ENCODE measurements at regions not wholly inside any gene's neighbourhood (a gene's known extent, or its start where the extent isn't known, plus 50 kb on each side); places are given as distances from the start of the nearest gene placed in this dataset.
"Not testable (repeated sequence)": the region's sequence is repeated elsewhere in the genome, so short reads cannot be mapped to it uniquely, and the experiment has no call there.

GRCh38 chr2:16349811-16350210, 315.8 kb downstream of the CYRIA start:
- Mint-ChIP-seq H3K4me3 (no peak overlapping the region), H3K27ac (no peak overlapping the region), H3K27me3 (peaks cover 3% of the 10 kb centered on the region), H3K36me3 (no peaks in the 10 kb centered on the region), H3K4me1 (no peaks in the 10 kb centered on the region), H3K9me3 (peaks cover 5% of the 10 kb centered on the region)
- POLR2A ChIA-PET, result no interaction called here
- ATAC-seq (ENCODE audit: low read depth) (no peak), DNase-seq (no peak)

- Mint-ChIP-seq H3K27me3 (peaks cover 3% of the 10 kb centered on the region), H3K4me1 (no peaks in the 10 kb centered on the region), H3K27ac (no peak overlapping the region), H3K4me3 (no peak overlapping the region), H3K9me3 (peaks cover 6% of the 10 kb centered on the region), H3K36me3 (no peaks in the 10 kb centered on the region)
- ATAC-seq (ENCODE audit: low read depth) (no peak), DNase-seq (no peak)
- POLR2A ChIA-PET, result no interaction called here
Observed at GRCh38 chr2:16348821-16349515, 316.7 kb downstream of the CYRIA start.

- no peaks in the 10 kb centered on the region for H3K4me1 Mint-ChIP-seq
- POLR2A ChIA-PET, result no interaction called here
Observed at GRCh38 chr2:16346671-16347070, 319.0 kb downstream of the CYRIA start.

GRCh38 chr2:16345231-16345630, 320.4 kb downstream of the CYRIA start:
- POLR2A ChIA-PET; H3K4me3 Mint-ChIP-seq; H3K9me3 Mint-ChIP-seq; H3K36me3 Mint-ChIP-seq; H3K27me3 Mint-ChIP-seq; H3K4me1 Mint-ChIP-seq; H3K27ac Mint-ChIP-seq; ATAC-seq (ENCODE audit: low read depth); DNase-seq: not testable (repeated sequence)

More at GRCh38 chr2:16346671-16347070, 319.0 kb downstream of the CYRIA start:
- Mint-ChIP-seq H3K27me3 (peaks cover 3% of the 10 kb centered on the region), H3K27ac (no peak overlapping the region), H3K36me3 (no peaks in the 10 kb centered on the region), H3K9me3 (peaks cover 6% of the 10 kb centered on the region), H3K4me3 (no peak overlapping the region)
- DNase-seq (no peak), ATAC-seq (ENCODE audit: low read depth) (no peak)

- POLR2A ChIA-PET, result no interaction called here
- no peak for ATAC-seq (ENCODE audit: low read depth)
Observed at GRCh38 chr2:16339206-16339605, 326.4 kb downstream of the CYRIA start.

GRCh38 chr2:16338026-16338425, 327.6 kb downstream of the CYRIA start:
- POLR2A ChIA-PET, result no interaction called here
- H3K27me3 Mint-ChIP-seq, result no peaks in the 10 kb centered on the region
- ATAC-seq (ENCODE audit: low read depth), result no peak
- H3K4me1 Mint-ChIP-seq, result no peaks in the 10 kb centered on the region
- no peaks in the 10 kb centered on the region for H3K36me3 Mint-ChIP-seq
- no peak overlapping the region for H3K27ac Mint-ChIP-seq
- DNase-seq, result no peak
- H3K9me3 Mint-ChIP-seq, result no peaks in the 10 kb centered on the region
- no peak overlapping the region for H3K4me3 Mint-ChIP-seq

More at GRCh38 chr2:16339206-16339605, 326.4 kb downstream of the CYRIA start:
- Mint-ChIP-seq H3K4me1 (no peaks in the 10 kb centered on the region), H3K9me3 (no peaks in the 10 kb centered on the region), H3K4me3 (no peak overlapping the region), H3K27me3 (no peaks in the 10 kb centered on the region), H3K27ac (no peak overlapping the region), H3K36me3 (no peaks in the 10 kb centered on the region)
- DNase-seq, result no peak

GRCh38 chr2:16336916-16337315, 328.7 kb downstream of the CYRIA start:
- H3K4me3 Mint-ChIP-seq, result no peak overlapping the region
- POLR2A ChIA-PET, result no interaction called here
- no peaks in the 10 kb centered on the region for H3K27me3 Mint-ChIP-seq
- no peak for ATAC-seq (ENCODE audit: low read depth)
- no peaks in the 10 kb centered on the region for H3K9me3 Mint-ChIP-seq
- no peak overlapping the region for H3K27ac Mint-ChIP-seq
- no peak for DNase-seq
- no peaks in the 10 kb centered on the region for H3K36me3 Mint-ChIP-seq
- H3K4me1 Mint-ChIP-seq, result no peaks in the 10 kb centered on the region

- Mint-ChIP-seq H3K27ac (no peak overlapping the region), H3K36me3 (no peaks in the 10 kb centered on the region), H3K27me3 (no peaks in the 10 kb centered on the region), H3K4me1 (no peaks in the 10 kb centered on the region), H3K4me3 (no peak overlapping the region), H3K9me3 (no peaks in the 10 kb centered on the region)
- no peak for ATAC-seq (ENCODE audit: low read depth)
- POLR2A ChIA-PET, result no interaction called here
- DNase-seq, result no peak
Observed at GRCh38 chr2:16336491-16336890, 329.1 kb downstream of the CYRIA start.

- POLR2A ChIA-PET, result no interaction called here
- H3K27me3 Mint-ChIP-seq, result no peaks in the 10 kb centered on the region
- no peaks in the 10 kb centered on the region for H3K9me3 Mint-ChIP-seq
- no peaks in the 10 kb centered on the region for H3K36me3 Mint-ChIP-seq
- H3K4me1 Mint-ChIP-seq, result no peaks in the 10 kb centered on the region
- no peak overlapping the region for H3K27ac Mint-ChIP-seq
- H3K4me3 Mint-ChIP-seq, result no peak overlapping the region
- DNase-seq (no peak), ATAC-seq (ENCODE audit: low read depth) (no peak)
Observed at GRCh38 chr2:16335947-16336346, 329.7 kb downstream of the CYRIA start.

- DNase-seq (no peak), ATAC-seq (ENCODE audit: low read depth) (no peak)
- H3K36me3 Mint-ChIP-seq, result no peaks in the 10 kb centered on the region
- H3K4me1 Mint-ChIP-seq, result no peaks in the 10 kb centered on the region
- POLR2A ChIA-PET, result no interaction called here
- H3K27ac Mint-ChIP-seq, result no peak overlapping the region
- H3K9me3 Mint-ChIP-seq, result no peaks in the 10 kb centered on the region
- H3K27me3 Mint-ChIP-seq, result no peaks in the 10 kb centered on the region
- no peak overlapping the region for H3K4me3 Mint-ChIP-seq
Observed at GRCh38 chr2:16335604-16335930, 330.1 kb downstream of the CYRIA start.

- POLR2A ChIA-PET, result no interaction called here
- H3K9me3 Mint-ChIP-seq, result no peaks in the 10 kb centered on the region
- H3K27me3 Mint-ChIP-seq, result no peaks in the 10 kb centered on the region
- no peaks in the 10 kb centered on the region for H3K36me3 Mint-ChIP-seq
- H3K4me1 Mint-ChIP-seq, result no peaks in the 10 kb centered on the region
- no peak overlapping the region for H3K4me3 Mint-ChIP-seq
- ATAC-seq (ENCODE audit: low read depth), result no peak
- no peak overlapping the region for H3K27ac Mint-ChIP-seq
- no peak for DNase-seq
Observed at GRCh38 chr2:16334886-16335603, 330.6 kb downstream of the CYRIA start.

- ATAC-seq (ENCODE audit: low read depth) (no peak), DNase-seq (no peak)
- POLR2A ChIA-PET, result no interaction called here
- no peaks in the 10 kb centered on the region for H3K4me1 Mint-ChIP-seq
- H3K4me3 Mint-ChIP-seq, result no peak overlapping the region
- H3K9me3 Mint-ChIP-seq, result no peaks in the 10 kb centered on the region
- H3K36me3 Mint-ChIP-seq, result no peaks in the 10 kb centered on the region
- H3K27ac Mint-ChIP-seq, result no peak overlapping the region
- H3K27me3 Mint-ChIP-seq, result no peaks in the 10 kb centered on the region
Observed at GRCh38 chr2:16334366-16334765, 331.3 kb downstream of the CYRIA start.

- Mint-ChIP-seq H3K27me3 (no peaks in the 10 kb centered on the region), H3K27ac (no peak overlapping the region), H3K9me3 (no peaks in the 10 kb centered on the region), H3K4me3 (no peak overlapping the region), H3K36me3 (no peaks in the 10 kb centered on the region), H3K4me1 (no peaks in the 10 kb centered on the region)
- POLR2A ChIA-PET, result no interaction called here
- DNase-seq, result no peak
- ATAC-seq (ENCODE audit: low read depth), result no peak
Observed at GRCh38 chr2:16333681-16334080, 332.0 kb downstream of the CYRIA start.

GRCh38 chr2:16332681-16333557, 332.7 kb downstream of the CYRIA start:
- DNase-seq, result no peak
- no peak overlapping the region for H3K27ac Mint-ChIP-seq
- no peak overlapping the region for H3K4me3 Mint-ChIP-seq
- POLR2A ChIA-PET, result no interaction called here
- no peaks in the 10 kb centered on the region for H3K36me3 Mint-ChIP-seq
- H3K9me3 Mint-ChIP-seq, result no peaks in the 10 kb centered on the region
- no peaks in the 10 kb centered on the region for H3K4me1 Mint-ChIP-seq
- ATAC-seq (ENCODE audit: low read depth), result no peak
- H3K27me3 Mint-ChIP-seq, result no peaks in the 10 kb centered on the region

Measured in activated naive CD8-positive, alpha-beta T cell treated with anti-CD3 and anti-CD28 coated beads, Interleukin-2, amount 10 ng/mL, durations not matched to agents 7 days and 5 days (primary cell).